Activated CD4-positive, alpha-beta T cell treated with anti-CD3 and anti-CD28 coated beads, Interleukin-2, amount 10 ng/mL, durations not matched to agents 7 days and 5 days (primary cell): ENCODE measurements at regions not wholly inside any gene's neighbourhood (a gene's known extent, or its start where the extent isn't known, plus 50 kb on each side); places are given as distances from the start of the nearest gene placed in this dataset.
"Not testable (repeated sequence)": the region's sequence is repeated elsewhere in the genome, so short reads cannot be mapped to it uniquely, and the experiment has no call there.

ENCODE experiments used
- CTCF ChIA-PET: fragments of 350-600 bp; sonication (Branson Sonifier 250); formaldehyde crosslinking; loops from one replicate; lab custom pipeline; 2021; ENCODE audit warnings: antibody characterized with exemption; lab: Charles Lee
- POLR2A ChIA-PET: fragments of 350-600 bp; sonication (Branson Sonifier 250); formaldehyde crosslinking; loops from one replicate; lab custom pipeline; 2021; ENCODE audit warnings: antibody characterized with exemption; lab: Charles Lee
- DNase-seq: peaks from one replicate; pipeline ENCODE4 v3.0.0-alpha.2; 2020
- H3K27ac Mint-ChIP-seq: one replicate; pipeline ENCODE4 v1.8.0; 2021; ENCODE audit warnings: mild to moderate bottlenecking, moderate library complexity, mixed read lengths
- H3K27me3 Mint-ChIP-seq: one replicate; pipeline ENCODE4 v1.8.0; 2021; ENCODE audit warnings: mixed read lengths
- H3K36me3 Mint-ChIP-seq: one replicate; pipeline ENCODE4 v1.8.0; 2021; ENCODE audit warnings: low read depth, mixed read lengths
- H3K4me1 Mint-ChIP-seq: one replicate; pipeline ENCODE4 v1.8.0; 2021; ENCODE audit warnings: mixed read lengths
- H3K4me3 Mint-ChIP-seq: one replicate; pipeline ENCODE4 v1.8.0; 2021; ENCODE audit warnings: mild to moderate bottlenecking, moderate library complexity, mixed read lengths
- H3K9me3 Mint-ChIP-seq: one replicate; pipeline ENCODE4 v1.8.0; 2021; ENCODE audit warnings: mixed read lengths

DNA sequence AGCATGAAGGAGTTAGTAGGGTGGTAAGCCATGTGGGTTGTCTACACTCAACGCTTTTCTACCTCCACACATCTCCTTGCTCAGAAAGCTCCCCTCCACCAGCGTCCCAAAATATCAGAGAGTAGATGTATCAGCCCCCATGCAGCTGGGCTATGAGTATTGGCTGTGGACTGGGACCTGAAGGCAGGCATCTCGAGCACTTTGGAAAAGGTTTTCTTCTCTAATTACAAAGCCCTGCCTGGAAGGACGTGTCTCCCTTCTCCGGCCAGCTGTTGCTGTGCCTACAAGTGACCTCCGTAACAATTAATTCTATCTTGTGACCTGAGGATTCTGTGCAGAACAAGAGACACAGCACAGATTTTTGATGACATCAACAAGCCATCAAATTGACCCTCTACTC lies 142.0 kb upstream of the RUNX1 start:
- Mint-ChIP-seq H3K4me3 (no peak overlapping the region), H3K9me3 (peaks cover 18% of the 10 kb centered on the region), H3K4me1 (no peaks in the 10 kb centered on the region), H3K27ac (no peak overlapping the region), H3K36me3 (no peaks in the 10 kb centered on the region), H3K27me3 (no peaks in the 10 kb centered on the region)
- DNase-seq, result no peak
- POLR2A ChIA-PET, result no interaction called here
- CTCF ChIA-PET, result interaction anchor here (0.5 to 1.8 kb wide), 2 partner anchors 13 to 145 kb away, joined by 3 read pairs; no protein-coding TSS in a partner anchor

DNA sequence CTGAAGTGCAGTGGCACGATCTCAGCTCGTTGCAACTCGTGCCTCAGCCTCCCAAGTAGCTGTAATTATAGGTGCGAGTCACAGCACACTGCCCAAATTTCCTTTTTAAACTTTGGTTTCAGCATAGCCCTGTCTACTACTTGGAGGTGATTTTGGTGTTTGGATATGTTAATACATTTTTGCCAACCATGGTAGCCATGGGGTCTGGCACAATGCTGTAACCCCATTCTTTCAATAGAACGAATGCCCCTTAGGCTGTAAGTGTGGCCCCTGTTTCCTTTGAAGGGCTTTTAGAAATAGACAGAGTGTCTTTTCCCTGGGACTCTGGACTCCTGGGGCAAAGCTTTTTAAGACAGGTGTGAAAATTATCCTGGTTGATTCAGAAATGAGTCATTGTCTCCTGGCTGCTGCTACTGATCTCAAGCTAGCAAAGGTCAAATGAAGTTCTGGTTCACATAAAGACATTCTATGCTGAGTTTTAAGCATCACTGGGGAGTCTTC lies 141.1 kb upstream of the RUNX1 start:
- H3K36me3 Mint-ChIP-seq, result no peaks in the 10 kb centered on the region
- POLR2A ChIA-PET, result no interaction called here
- H3K9me3 Mint-ChIP-seq, result peaks cover 20% of the 10 kb centered on the region
- H3K27me3 Mint-ChIP-seq, result no peaks in the 10 kb centered on the region
- no peak overlapping the region for H3K4me3 Mint-ChIP-seq
- DNase-seq, result no peak
- H3K4me1 Mint-ChIP-seq, result no peaks in the 10 kb centered on the region
- H3K27ac Mint-ChIP-seq, result no peak overlapping the region
- CTCF ChIA-PET, result interaction anchor here (0.5 kb wide), 1 partner anchor 146 kb away, joined by 3 read pairs; no protein-coding TSS in a partner anchor

DNA sequence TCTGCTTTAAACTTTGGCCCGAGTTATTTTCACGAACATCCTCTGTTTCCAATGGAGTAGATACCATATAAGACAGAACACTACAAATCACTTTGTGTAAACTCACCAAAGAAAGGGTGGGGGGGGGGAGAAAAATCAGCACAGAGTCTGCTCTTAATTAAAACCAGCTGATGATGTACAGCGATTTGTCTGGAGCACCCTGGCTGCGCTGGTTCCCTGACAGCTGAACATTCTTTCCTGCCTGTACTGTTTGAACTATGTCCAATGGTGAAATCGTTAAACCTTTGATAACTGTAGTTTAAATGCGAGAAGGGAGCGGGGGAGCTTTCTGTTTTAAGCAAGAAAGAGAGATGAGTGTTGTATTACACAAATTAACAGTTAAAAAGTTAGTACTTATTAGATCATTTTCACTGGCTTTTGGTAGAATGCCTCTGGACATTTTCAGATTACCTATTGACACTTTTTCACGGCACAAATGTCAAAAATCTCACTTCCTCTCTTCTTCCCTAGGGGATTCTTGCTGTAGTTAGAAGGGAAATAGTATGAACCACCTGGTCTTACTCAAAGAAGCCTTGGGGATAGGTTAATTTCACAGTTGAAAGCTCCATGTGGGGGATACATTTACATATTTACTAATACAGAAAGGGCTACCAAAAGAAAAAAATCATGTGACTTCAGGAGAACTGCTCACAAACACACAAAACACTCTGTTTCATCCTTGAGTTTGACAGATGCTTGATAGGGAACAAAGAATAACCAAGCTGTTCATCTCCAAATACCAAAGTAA lies 140.2 kb upstream of the RUNX1 start:
- H3K27ac Mint-ChIP-seq, result no peak overlapping the region
- H3K4me1 Mint-ChIP-seq, result no peaks in the 10 kb centered on the region
- CTCF ChIA-PET, result no interaction called here
- POLR2A ChIA-PET, result no interaction called here
- H3K27me3 Mint-ChIP-seq, result no peaks in the 10 kb centered on the region
- peaks cover 14% of the 10 kb centered on the region for H3K9me3 Mint-ChIP-seq
- DNase-seq, result no peak
- no peaks in the 10 kb centered on the region for H3K36me3 Mint-ChIP-seq
- no peak overlapping the region for H3K4me3 Mint-ChIP-seq

- DNase-seq, CTCF ChIA-PET, H3K4me3 Mint-ChIP-seq, H3K27me3 Mint-ChIP-seq, H3K9me3 Mint-ChIP-seq, H3K27ac Mint-ChIP-seq, POLR2A ChIA-PET, H3K36me3 Mint-ChIP-seq, H3K4me1 Mint-ChIP-seq: not testable (repeated sequence)
These were observed 134.3 kb upstream of the RUNX1 start for GRCh38 chr21:35183389-35183788.

GRCh38 chr21:35179990-35180540 lies 131.0 kb upstream of the RUNX1 start:
- Mint-ChIP-seq H3K9me3 (peaks cover 23% of the 10 kb centered on the region), H3K27ac (no peak overlapping the region), H3K4me1 (peaks cover 5% of the 10 kb centered on the region), H3K27me3 (peaks cover 2% of the 10 kb centered on the region), H3K36me3 (peaks cover 7% of the 10 kb centered on the region), H3K4me3 (no peak overlapping the region)
- DNase-seq, result no peak
- POLR2A ChIA-PET, result no interaction called here
- CTCF ChIA-PET, result no interaction called here

DNA sequence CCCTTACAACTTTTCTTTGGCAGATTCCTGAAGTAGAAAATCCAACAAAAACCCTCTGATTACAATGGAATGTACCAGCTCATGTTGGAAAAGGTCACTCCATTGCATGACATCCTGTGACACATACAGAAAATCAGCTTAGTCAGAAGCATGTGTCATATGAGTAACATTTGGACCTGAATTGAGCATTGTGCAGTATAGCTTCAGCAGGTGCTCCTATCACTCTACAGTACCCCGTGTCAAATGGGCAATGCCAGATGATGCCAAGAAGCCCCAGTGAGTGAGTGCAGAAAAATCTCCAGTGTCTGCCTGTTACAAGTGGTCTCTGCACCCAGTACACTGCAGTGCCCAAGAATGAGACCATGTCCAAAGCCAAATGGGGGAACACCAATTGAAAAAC lies 129.7 kb upstream of the RUNX1 start:
- ChIA-PET POLR2A (interaction anchor here (0.6 kb wide), 1 partner anchor 19 kb away, joined by 4 read pairs; no protein-coding TSS in a partner anchor), CTCF (interaction anchor here (1.3 kb wide), 1 partner anchor 20 kb away, joined by 3 read pairs; no protein-coding TSS in a partner anchor)
- Mint-ChIP-seq H3K4me3 (no peak overlapping the region), H3K27me3 (peaks cover 2% of the 10 kb centered on the region), H3K27ac (no peak overlapping the region), H3K4me1 (peaks cover 6% of the 10 kb centered on the region), H3K9me3 (peaks cover 25% of the 10 kb centered on the region), H3K36me3 (peaks cover 7% of the 10 kb centered on the region)
- no peak for DNase-seq

GRCh38 chr21:35178098-35178497 lies 129.0 kb upstream of the RUNX1 start:
- Mint-ChIP-seq H3K27me3 (no peaks in the 10 kb centered on the region), H3K4me1 (peaks cover 12% of the 10 kb centered on the region), H3K4me3 (no peak overlapping the region), H3K36me3 (peaks cover 10% of the 10 kb centered on the region), H3K9me3 (peaks cover 27% of the 10 kb centered on the region), H3K27ac (no peak overlapping the region)
- POLR2A ChIA-PET, result interaction anchor here (0.6 kb wide), 1 partner anchor 20 kb away, joined by 4 read pairs; no protein-coding TSS in a partner anchor
- CTCF ChIA-PET, result interaction anchor here (0.6 to 1.3 kb wide), 4 partner anchors 12 to 21 kb away, joined by 3 read pairs; no protein-coding TSS in a partner anchor
- DNase-seq, result no peak

GRCh38 chr21:35172231-35172630 lies 123.1 kb upstream of the RUNX1 start:
- Mint-ChIP-seq H3K27ac (peak overlapping the region; percentile 80), H3K4me1 (peaks cover 37% of the 10 kb centered on the region), H3K4me3 (no peak overlapping the region), H3K27me3 (no peaks in the 10 kb centered on the region), H3K9me3 (peaks cover 40% of the 10 kb centered on the region), H3K36me3 (peaks cover 13% of the 10 kb centered on the region)
- ChIA-PET POLR2A (no interaction called here), CTCF (interaction anchor here (0.6 kb wide), 1 partner anchor 12 kb away, joined by 3 read pairs; no protein-coding TSS in a partner anchor)
- peak; percentile 49 for DNase-seq

DNA sequence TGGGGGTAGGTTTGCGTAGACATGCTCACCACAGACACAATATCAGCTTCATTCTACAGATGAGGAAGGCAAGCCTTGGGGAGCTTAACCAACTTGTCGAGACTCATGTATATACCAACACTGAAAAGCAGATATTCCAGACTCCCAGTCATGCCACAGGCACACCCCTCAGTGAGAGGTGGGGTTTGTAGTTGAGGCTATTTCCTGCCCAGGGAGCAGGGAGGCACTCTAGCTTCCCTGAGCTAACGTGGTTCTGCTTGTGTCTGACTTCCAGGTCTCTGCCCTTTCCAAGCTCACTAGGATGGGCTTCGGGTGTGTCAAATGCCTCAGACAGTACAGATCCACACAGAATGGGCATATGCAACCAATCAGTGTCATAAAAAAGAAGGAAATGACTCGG lies 122.3 kb upstream of the RUNX1 start:
- no peaks in the 10 kb centered on the region for H3K27me3 Mint-ChIP-seq
- H3K27ac Mint-ChIP-seq, result peak overlapping the region; percentile 7
- CTCF ChIA-PET, result interaction anchor here (1.3 kb wide), 2 partner anchors 32 to 336 kb away, joined by 3 read pairs; no protein-coding TSS in a partner anchor
- POLR2A ChIA-PET, result interaction anchor here (0.6 kb wide), 1 partner anchor 175 kb away, joined by 3 read pairs; no protein-coding TSS in a partner anchor
- DNase-seq, result no peak
- H3K4me3 Mint-ChIP-seq, result no peak overlapping the region
- H3K36me3 Mint-ChIP-seq, result peaks cover 13% of the 10 kb centered on the region
- H3K9me3 Mint-ChIP-seq, result peaks cover 34% of the 10 kb centered on the region
- peaks cover 37% of the 10 kb centered on the region for H3K4me1 Mint-ChIP-seq

- H3K27ac Mint-ChIP-seq, result peak overlapping the region; percentile 7
These were observed 121.7 kb upstream of the RUNX1 start for GRCh38 chr21:35170818-35171217.

DNA sequence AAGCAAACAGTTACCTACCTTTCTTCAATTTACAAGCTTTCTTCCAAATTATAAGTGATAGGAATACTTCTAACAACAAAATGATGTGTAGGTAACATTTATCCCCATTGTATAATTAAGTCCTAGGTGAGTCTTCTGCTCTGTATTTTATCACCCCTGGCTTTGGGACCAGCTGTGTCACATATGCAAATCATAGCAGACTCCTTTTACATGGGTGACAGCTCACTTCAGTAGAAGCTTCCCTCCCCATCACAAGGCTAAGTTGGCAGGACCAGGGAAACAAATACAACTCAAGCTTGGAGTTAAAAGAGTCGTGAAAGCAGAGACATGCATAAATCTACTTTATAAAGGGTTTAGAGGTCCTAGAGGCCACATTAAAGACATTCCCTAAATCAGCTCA lies 121.1 kb upstream of the RUNX1 start:
- Mint-ChIP-seq H3K9me3 (peaks cover 30% of the 10 kb centered on the region), H3K4me3 (no peak overlapping the region), H3K27ac (no peak overlapping the region), H3K27me3 (no peaks in the 10 kb centered on the region), H3K36me3 (peaks cover 13% of the 10 kb centered on the region), H3K4me1 (peaks cover 37% of the 10 kb centered on the region)
- DNase-seq, result no peak
- POLR2A ChIA-PET, result no interaction called here
- CTCF ChIA-PET, result interaction anchor here (0.6 to 1.0 kb wide), 2 partner anchors 14 to 119 kb away, joined by 4 read pairs; no protein-coding TSS in a partner anchor

More at GRCh38 chr21:35170818-35171217, 121.7 kb upstream of the RUNX1 start:
- ChIA-PET POLR2A (no interaction called here), CTCF (interaction anchor here (1.0 to 1.3 kb wide), 3 partner anchors 32 to 337 kb away, joined by 3 to 4 read pairs (median 3); no protein-coding TSS in a partner anchor)
- Mint-ChIP-seq H3K4me1 (peaks cover 37% of the 10 kb centered on the region), H3K27me3 (no peaks in the 10 kb centered on the region), H3K36me3 (peaks cover 13% of the 10 kb centered on the region), H3K4me3 (no peak overlapping the region), H3K9me3 (peaks cover 29% of the 10 kb centered on the region)
- no peak for DNase-seq

GRCh38 chr21:35169574-35169973 lies 120.5 kb upstream of the RUNX1 start:
- H3K27me3 Mint-ChIP-seq, result no peaks in the 10 kb centered on the region
- H3K4me1 Mint-ChIP-seq, result peaks cover 37% of the 10 kb centered on the region
- peaks cover 28% of the 10 kb centered on the region for H3K9me3 Mint-ChIP-seq
- peaks cover 13% of the 10 kb centered on the region for H3K36me3 Mint-ChIP-seq
- no peak for DNase-seq
- ChIA-PET POLR2A (no interaction called here), CTCF (interaction anchor here (0.6 kb wide), 1 partner anchor 13 kb away, joined by 4 read pairs; no protein-coding TSS in a partner anchor)
- H3K27ac Mint-ChIP-seq, result no peak overlapping the region
- no peak overlapping the region for H3K4me3 Mint-ChIP-seq

DNA sequence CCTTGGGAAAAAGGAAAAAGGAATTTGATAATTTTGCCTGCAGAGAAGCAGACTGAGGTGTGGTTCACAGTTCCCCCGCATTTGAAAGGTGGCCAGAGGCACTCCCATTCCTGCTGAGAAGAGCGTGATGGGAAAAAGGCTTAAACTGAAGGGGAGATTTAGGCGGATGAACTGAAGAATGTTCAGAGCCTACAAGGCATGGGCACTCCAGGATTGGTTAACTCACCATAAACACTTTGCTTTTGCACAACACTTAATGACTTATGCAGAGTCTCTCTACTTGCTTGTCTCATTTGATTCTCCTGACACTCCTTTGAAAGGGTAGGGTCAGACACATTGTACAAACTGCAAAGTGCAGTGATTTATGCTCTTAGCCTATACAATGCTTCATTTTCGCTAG lies 119.6 kb upstream of the RUNX1 start:
- ChIA-PET POLR2A (no interaction called here), CTCF (no interaction called here)
- peaks cover 28% of the 10 kb centered on the region for H3K9me3 Mint-ChIP-seq
- no peaks in the 10 kb centered on the region for H3K27me3 Mint-ChIP-seq
- no peak for DNase-seq
- H3K4me3 Mint-ChIP-seq, result no peak overlapping the region
- no peak overlapping the region for H3K27ac Mint-ChIP-seq
- H3K4me1 Mint-ChIP-seq, result peaks cover 35% of the 10 kb centered on the region
- H3K36me3 Mint-ChIP-seq, result peaks cover 13% of the 10 kb centered on the region
